Peyer's patch (tissue), 4 donors: ENCODE measurements at regions not wholly inside any gene's neighbourhood (a gene's known extent, or its start where the extent isn't known, plus 50 kb on each side); places are given as distances from the start of the nearest gene placed in this dataset.
"Not testable (repeated sequence)": the region's sequence is repeated elsewhere in the genome, so short reads cannot be mapped to it uniquely, and the experiment has no call there.

ENCODE experiments used
- POLR2A ChIP-seq, 2 donors: fragments of 450-650 bp; IDR thresholded peaks; one replicate each; pipeline ENCODE4 v1.5.1; 2017; ENCODE audit warnings: antibody characterized with exemption in 2 of 2, mild to moderate bottlenecking in 2 of 2, moderate library complexity in 2 of 2
- TF ChIP-seq, protein P1 (sequence below), 6 experiments: fragments of 450-650 bp in 4 of 6; fragments of 200-600 bp in 2 of 6; sonication (generic) in 1 of 6; IDR thresholded peaks; one replicate each; pipeline ENCODE4 v1.5.1; 2017 to 2019; ENCODE audit warnings: antibody characterized with exemption in 6 of 6, mild to moderate bottlenecking in 3 of 6, moderate library complexity in 1 of 6

GRCh38 chr2:91773810-91774209 lies 3082.3 kb downstream of the RPIA start:
- TF ChIP-seq POLR2A (IDR thresholded peaks at IDR 0.05), result not testable (repeated sequence)
- TF ChIP-seq, protein P1, sequence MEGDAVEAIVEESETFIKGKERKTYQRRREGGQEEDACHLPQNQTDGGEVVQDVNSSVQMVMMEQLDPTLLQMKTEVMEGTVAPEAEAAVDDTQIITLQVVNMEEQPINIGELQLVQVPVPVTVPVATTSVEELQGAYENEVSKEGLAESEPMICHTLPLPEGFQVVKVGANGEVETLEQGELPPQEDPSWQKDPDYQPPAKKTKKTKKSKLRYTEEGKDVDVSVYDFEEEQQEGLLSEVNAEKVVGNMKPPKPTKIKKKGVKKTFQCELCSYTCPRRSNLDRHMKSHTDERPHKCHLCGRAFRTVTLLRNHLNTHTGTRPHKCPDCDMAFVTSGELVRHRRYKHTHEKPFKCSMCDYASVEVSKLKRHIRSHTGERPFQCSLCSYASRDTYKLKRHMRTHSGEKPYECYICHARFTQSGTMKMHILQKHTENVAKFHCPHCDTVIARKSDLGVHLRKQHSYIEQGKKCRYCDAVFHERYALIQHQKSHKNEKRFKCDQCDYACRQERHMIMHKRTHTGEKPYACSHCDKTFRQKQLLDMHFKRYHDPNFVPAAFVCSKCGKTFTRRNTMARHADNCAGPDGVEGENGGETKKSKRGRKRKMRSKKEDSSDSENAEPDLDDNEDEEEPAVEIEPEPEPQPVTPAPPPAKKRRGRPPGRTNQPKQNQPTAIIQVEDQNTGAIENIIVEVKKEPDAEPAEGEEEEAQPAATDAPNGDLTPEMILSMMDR (IDR thresholded peaks at IDR 0.05), result peak in 1 of 6 experiments; percentile 4
